Breast epithelium (tissue), 3 donors: ENCODE measurements at regions not wholly inside any gene's neighbourhood (a gene's known extent, or its start where the extent isn't known, plus 50 kb on each side); places are given as distances from the start of the nearest gene placed in this dataset.

ENCODE experiments used
- CTCF ChIP-seq, 3 donors: fragments of 450-650 bp; IDR thresholded peaks; one replicate each; pipeline ENCODE4 v1.5.1; 2016 to 2017; ENCODE audit warnings: antibody characterized with exemption in 3 of 3, mild to moderate bottlenecking in 3 of 3, moderate library complexity in 3 of 3
- POLR2A ChIP-seq: fragments of 450-650 bp; IDR thresholded peaks from one replicate; pipeline ENCODE4 v1.6.1; 2016; ENCODE audit warnings: antibody characterized with exemption, mild to moderate bottlenecking, moderate library complexity
- POLR2AphosphoS5 ChIP-seq, 3 donors: sonication (generic); formaldehyde crosslinking; IDR thresholded peaks; one replicate each; pipeline ENCODE4 v1.6.1; 2017; ENCODE audit warnings: antibody characterized with exemption in 3 of 3

DNA sequence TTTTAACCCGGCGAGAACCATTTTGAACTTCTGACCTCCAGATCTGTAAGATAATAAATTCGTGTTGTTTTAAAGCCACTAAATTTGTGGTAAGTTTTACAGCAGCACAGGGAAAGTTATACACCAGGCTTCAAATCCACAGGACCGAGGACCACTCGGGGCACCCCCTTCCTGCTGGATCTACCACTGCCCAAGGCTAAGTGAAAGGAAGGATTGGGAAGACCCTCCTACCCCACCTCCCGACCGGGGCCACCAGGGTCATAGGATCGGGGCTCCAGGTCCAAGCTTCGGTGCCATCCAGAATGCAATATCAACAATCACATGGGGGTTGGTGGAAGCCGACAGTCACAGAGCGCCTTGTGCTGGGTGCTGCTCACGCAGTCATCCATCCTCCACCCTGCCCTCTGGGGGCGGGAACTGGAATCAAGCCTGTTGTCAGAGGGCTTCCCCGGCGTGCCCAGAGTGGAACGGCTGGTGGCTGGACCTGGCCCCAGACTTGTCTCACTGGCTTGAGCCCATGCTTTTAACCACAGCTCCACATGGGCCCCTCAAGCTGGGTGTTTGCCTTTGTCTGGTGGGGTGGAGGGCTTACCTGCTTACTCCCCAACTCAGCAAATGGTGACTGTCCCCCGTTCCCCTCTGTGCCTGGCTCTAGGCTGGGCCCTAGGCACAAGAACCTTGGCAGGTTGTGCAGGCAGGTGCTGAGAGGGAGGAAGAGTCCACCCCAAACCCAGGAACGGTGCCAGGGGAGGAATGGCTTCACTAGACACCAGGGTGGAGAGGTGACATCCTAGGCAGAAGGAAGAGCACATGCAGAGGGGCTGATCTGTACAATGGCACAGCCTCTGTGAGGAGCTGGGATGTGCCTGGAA, 180.3 kb upstream of the RTL1 start:
- TF ChIP-seq CTCF (IDR thresholded peaks at IDR 0.05) (no peak), POLR2AphosphoS5 (IDR thresholded peaks at IDR 0.05) (no peak), POLR2A (no peak)
